WTC11 (cell line): ENCODE measurements at regions not wholly inside any gene's neighbourhood (a gene's known extent, or its start where the extent isn't known, plus 50 kb on each side); places are given as distances from the start of the nearest gene placed in this dataset.

Source experiments
- ATAC-seq: fragments of 200-7000 bp; cut with Tn5 transposase; 2 replicates; pipeline ENCODE4 v1.10.0; 2021; ENCODE audit warnings: mild to moderate bottlenecking, moderate library complexity
- CTCF ChIA-PET: fragments of 300-600 bp; sonication (Branson Sonifier 250); formaldehyde crosslinking; loops from one replicate; lab custom pipeline; 2021; ENCODE audit warnings: antibody characterized with exemption; lab: Charles Lee
- POLR2A ChIA-PET: fragments of 350-600 bp; sonication (Branson Sonifier 250); formaldehyde crosslinking; loops from one replicate; lab custom pipeline; 2021; ENCODE audit warnings: antibody characterized with exemption; lab: Charles Lee
- DNase-seq: peaks from one replicate; pipeline ENCODE4 v3.0.0; 2021; ENCODE audit warnings: low spot score
- H3K27ac Mint-ChIP-seq: 2 replicates; pipeline ENCODE4 v1.8.0; 2021; ENCODE audit warnings: mixed read lengths
- H3K27me3 Mint-ChIP-seq: 2 replicates; pipeline ENCODE4 v1.8.0; 2021; ENCODE audit warnings: low read depth, mild to moderate bottlenecking, moderate library complexity, mixed read lengths
- H3K36me3 Mint-ChIP-seq: 2 replicates; pipeline ENCODE4 v1.8.0; 2021; ENCODE audit warnings: mixed read lengths
- H3K4me1 Mint-ChIP-seq: 2 replicates; pipeline ENCODE4 v1.8.0; 2022; ENCODE audit warnings: mixed read lengths
- H3K4me3 Mint-ChIP-seq: 2 replicates; pipeline ENCODE4 v1.8.0; 2021; ENCODE audit warnings: mild to moderate bottlenecking, moderate library complexity, mixed read lengths
- H3K9me3 Mint-ChIP-seq: 2 replicates; pipeline ENCODE4 v1.8.0; 2021; ENCODE audit warnings: mixed read lengths
- ETV6 ChIP-seq: sonication (generic); formaldehyde crosslinking; IDR thresholded peaks from 2 replicates; pipeline ENCODE4 v1.8.1; 2022; ENCODE audit warnings: mild to moderate bottlenecking, missing genetic modification reagents
- FOXJ3 ChIP-seq: sonication (generic); formaldehyde crosslinking; IDR thresholded peaks from 2 replicates; pipeline ENCODE4 v1.9.0; 2021; ENCODE audit warnings: missing genetic modification reagents, mild to moderate bottlenecking, borderline replicate concordance
- NFE2L1 ChIP-seq: sonication (generic); formaldehyde crosslinking; IDR thresholded peaks from 2 replicates; pipeline ENCODE4 v1.8.1; 2023; ENCODE audit warnings: missing genetic modification reagents
- PRRX2 ChIP-seq: fragments of 250-450 bp; sonication (Bioruptor Pico); IDR thresholded peaks from 2 replicates; pipeline ENCODE4 v1.8.0; 2021; ENCODE audit warnings: mild to moderate bottlenecking
- RELA ChIP-seq: sonication (generic); formaldehyde crosslinking; IDR thresholded peaks from 2 replicates; pipeline ENCODE4 v1.8.1; 2022; ENCODE audit warnings: missing genetic modification reagents, mild to moderate bottlenecking, borderline replicate concordance
- SMAD4 ChIP-seq: sonication (generic); formaldehyde crosslinking; IDR thresholded peaks from 2 replicates; pipeline ENCODE4 v1.8.0; 2022; ENCODE audit warnings: mild to moderate bottlenecking, missing genetic modification reagents
- SOX15 ChIP-seq: fragments of 250-450 bp; sonication (Bioruptor Pico); IDR thresholded peaks from 2 replicates; pipeline ENCODE4 v1.9.0; 2021; ENCODE audit warnings: mild to moderate bottlenecking
- TCF7 ChIP-seq: sonication (generic); formaldehyde crosslinking; IDR thresholded peaks from 2 replicates; pipeline ENCODE4 v1.8.0; 2022; ENCODE audit warnings: mild to moderate bottlenecking, low read depth, missing genetic modification reagents, moderate library complexity
- ZNF121 ChIP-seq: sonication (generic); formaldehyde crosslinking; IDR thresholded peaks from 2 replicates; pipeline ENCODE4 v1.8.0; 2023; ENCODE audit warnings: missing genetic modification reagents
- ZNF263 ChIP-seq: sonication (generic); formaldehyde crosslinking; IDR thresholded peaks from 2 replicates; pipeline ENCODE4 v1.8.1; 2022; ENCODE audit warnings: low read depth, mild to moderate bottlenecking, moderate library complexity, missing genetic modification reagents
- ZNF416 ChIP-seq: fragments of 250-450 bp; sonication (Bioruptor Pico); IDR thresholded peaks from 2 replicates; pipeline ENCODE4 v1.9.0; 2021; ENCODE audit warnings: mild to moderate bottlenecking, inconsistent platforms
- ZNF671 ChIP-seq: fragments of 250-450 bp; sonication (Bioruptor Pico); IDR thresholded peaks from 2 replicates; pipeline ENCODE4 v1.8.0; 2021; ENCODE audit warnings: mild to moderate bottlenecking
- TF ChIP-seq, protein P1 (sequence below): sonication (generic); formaldehyde crosslinking; IDR thresholded peaks from 2 replicates; pipeline ENCODE4 v1.8.1; 2022; ENCODE audit warnings: mild to moderate bottlenecking, moderate library complexity, missing genetic modification reagents
- TF ChIP-seq, protein P2 (sequence below): fragments of 250-450 bp; sonication (Bioruptor Pico); IDR thresholded peaks from 2 replicates; pipeline ENCODE4 v1.8.0; 2021; ENCODE audit warnings: mild to moderate bottlenecking
- TF ChIP-seq, protein P3 (sequence below): fragments of 250-450 bp; sonication (Bioruptor Pico); IDR thresholded peaks from 2 replicates; pipeline ENCODE4 v1.9.0; 2021; ENCODE audit warnings: moderate library complexity, mild to moderate bottlenecking, inconsistent platforms, borderline replicate concordance
- TF ChIP-seq, protein P4 (sequence below): sonication (generic); formaldehyde crosslinking; conservative IDR thresholded peaks from 2 replicates; pipeline ENCODE4 v1.8.1; 2023; ENCODE audit warnings: mild to moderate bottlenecking, low read depth, missing genetic modification reagents, moderate library complexity
- TF ChIP-seq, protein P5 (sequence below): sonication (generic); formaldehyde crosslinking; conservative IDR thresholded peaks from 2 replicates; pipeline ENCODE4 v1.8.1; 2022; ENCODE audit warnings: mild to moderate bottlenecking, missing genetic modification reagents
- TF ChIP-seq, protein P6 (sequence below): sonication (generic); formaldehyde crosslinking; IDR thresholded peaks from 2 replicates; pipeline ENCODE4 v1.8.1; 2022; ENCODE audit warnings: low read depth, missing genetic modification reagents, borderline replicate concordance
- TF ChIP-seq, protein P7 (sequence below): sonication (generic); formaldehyde crosslinking; IDR thresholded peaks from 2 replicates; pipeline ENCODE4 v1.8.1; 2022; ENCODE audit warnings: missing genetic modification reagents, borderline replicate concordance

DNA sequence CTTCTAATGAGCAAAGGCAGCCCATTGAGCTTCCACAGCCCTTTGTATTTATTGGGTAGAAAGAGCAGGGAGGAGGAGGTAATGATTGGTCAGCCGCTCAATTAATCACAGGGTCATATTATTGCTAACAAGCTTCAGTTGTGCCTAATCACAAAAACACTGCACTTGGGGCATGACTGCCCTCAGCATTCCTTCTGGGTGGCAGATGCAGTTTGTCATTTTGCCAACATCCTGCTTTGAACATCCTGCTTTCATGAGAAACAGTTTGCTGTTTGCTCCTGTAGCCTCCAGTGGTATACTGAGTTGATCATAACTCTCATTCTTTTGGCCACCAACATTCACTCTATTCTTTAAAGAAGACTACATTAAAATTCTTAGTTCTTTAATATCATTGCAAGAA, 462.9 kb upstream of the MIS18BP1 start (continued):
- TF ChIP-seq, protein P1, sequence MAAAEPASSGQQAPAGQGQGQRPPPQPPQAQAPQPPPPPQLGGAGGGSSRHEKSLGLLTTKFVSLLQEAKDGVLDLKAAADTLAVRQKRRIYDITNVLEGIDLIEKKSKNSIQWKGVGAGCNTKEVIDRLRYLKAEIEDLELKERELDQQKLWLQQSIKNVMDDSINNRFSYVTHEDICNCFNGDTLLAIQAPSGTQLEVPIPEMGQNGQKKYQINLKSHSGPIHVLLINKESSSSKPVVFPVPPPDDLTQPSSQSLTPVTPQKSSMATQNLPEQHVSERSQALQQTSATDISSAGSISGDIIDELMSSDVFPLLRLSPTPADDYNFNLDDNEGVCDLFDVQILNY (CRISPR knock-in tag): no peak
- no peak for TF ChIP-seq FOXJ3 (CRISPR knock-in tag)
- no peak for TF ChIP-seq NFE2L1
- TF ChIP-seq RELA (CRISPR knock-in tag): no peak
- no peak for TF ChIP-seq ZNF416 (CRISPR knock-in tag)
- TF ChIP-seq, protein P2, sequence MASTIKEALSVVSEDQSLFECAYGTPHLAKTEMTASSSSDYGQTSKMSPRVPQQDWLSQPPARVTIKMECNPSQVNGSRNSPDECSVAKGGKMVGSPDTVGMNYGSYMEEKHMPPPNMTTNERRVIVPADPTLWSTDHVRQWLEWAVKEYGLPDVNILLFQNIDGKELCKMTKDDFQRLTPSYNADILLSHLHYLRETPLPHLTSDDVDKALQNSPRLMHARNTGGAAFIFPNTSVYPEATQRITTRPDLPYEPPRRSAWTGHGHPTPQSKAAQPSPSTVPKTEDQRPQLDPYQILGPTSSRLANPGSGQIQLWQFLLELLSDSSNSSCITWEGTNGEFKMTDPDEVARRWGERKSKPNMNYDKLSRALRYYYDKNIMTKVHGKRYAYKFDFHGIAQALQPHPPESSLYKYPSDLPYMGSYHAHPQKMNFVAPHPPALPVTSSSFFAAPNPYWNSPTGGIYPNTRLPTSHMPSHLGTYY: no peak
- TF ChIP-seq, protein P3, sequence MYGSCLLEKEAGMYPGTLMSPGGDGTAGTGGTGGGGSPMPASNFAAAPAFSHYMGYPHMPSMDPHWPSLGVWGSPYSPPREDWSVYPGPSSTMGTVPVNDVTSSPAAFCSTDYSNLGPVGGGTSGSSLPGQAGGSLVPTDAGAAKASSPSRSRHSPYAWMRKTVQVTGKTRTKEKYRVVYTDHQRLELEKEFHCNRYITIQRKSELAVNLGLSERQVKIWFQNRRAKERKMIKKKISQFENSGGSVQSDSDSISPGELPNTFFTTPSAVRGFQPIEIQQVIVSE (CRISPR knock-in tag): no peak
- no peak for TF ChIP-seq SOX15 (CRISPR knock-in tag)

DNA sequence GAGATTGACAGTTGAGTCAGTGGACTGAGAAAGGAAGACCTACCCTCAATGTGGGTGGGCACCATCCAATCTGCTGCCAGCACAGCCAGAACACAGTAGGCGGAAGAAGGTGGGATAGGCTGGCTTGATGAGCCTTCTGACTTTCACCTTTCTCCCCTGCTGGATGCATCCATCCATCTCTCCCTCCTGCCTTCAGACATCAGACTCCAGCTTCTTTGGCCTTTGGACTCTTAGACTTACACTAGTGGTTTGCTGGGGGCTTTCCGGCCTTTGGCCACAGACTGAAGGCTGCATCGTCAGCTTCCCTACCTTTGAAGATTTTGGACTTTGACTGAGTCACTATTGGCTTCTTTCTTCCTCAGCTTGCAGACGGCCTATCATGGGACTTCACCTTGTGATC, 456.5 kb upstream of the MIS18BP1 start:
- Mint-ChIP-seq H3K36me3 (peaks cover 3% of the 10 kb centered on the region; the same call in 1 of the 2 replicates), H3K4me3 (no peak overlapping the region), H3K9me3 (peaks cover 19% of the 10 kb centered on the region), H3K4me1 (peaks cover 3% of the 10 kb centered on the region; the same call in 1 of the 2 replicates)
- ChIA-PET POLR2A (no interaction called here), CTCF (no interaction called here)
- ATAC-seq (no peak), DNase-seq (no peak)
- TF ChIP-seq, protein P4, sequence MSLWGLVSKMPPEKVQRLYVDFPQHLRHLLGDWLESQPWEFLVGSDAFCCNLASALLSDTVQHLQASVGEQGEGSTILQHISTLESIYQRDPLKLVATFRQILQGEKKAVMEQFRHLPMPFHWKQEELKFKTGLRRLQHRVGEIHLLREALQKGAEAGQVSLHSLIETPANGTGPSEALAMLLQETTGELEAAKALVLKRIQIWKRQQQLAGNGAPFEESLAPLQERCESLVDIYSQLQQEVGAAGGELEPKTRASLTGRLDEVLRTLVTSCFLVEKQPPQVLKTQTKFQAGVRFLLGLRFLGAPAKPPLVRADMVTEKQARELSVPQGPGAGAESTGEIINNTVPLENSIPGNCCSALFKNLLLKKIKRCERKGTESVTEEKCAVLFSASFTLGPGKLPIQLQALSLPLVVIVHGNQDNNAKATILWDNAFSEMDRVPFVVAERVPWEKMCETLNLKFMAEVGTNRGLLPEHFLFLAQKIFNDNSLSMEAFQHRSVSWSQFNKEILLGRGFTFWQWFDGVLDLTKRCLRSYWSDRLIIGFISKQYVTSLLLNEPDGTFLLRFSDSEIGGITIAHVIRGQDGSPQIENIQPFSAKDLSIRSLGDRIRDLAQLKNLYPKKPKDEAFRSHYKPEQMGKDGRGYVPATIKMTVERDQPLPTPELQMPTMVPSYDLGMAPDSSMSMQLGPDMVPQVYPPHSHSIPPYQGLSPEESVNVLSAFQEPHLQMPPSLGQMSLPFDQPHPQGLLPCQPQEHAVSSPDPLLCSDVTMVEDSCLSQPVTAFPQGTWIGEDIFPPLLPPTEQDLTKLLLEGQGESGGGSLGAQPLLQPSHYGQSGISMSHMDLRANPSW: no peak
- no peak for TF ChIP-seq ZNF671 (CRISPR knock-in tag)
- TF ChIP-seq, protein P5, sequence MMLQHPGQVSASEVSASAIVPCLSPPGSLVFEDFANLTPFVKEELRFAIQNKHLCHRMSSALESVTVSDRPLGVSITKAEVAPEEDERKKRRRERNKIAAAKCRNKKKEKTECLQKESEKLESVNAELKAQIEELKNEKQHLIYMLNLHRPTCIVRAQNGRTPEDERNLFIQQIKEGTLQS: no peak
- TF ChIP-seq, protein P6, sequence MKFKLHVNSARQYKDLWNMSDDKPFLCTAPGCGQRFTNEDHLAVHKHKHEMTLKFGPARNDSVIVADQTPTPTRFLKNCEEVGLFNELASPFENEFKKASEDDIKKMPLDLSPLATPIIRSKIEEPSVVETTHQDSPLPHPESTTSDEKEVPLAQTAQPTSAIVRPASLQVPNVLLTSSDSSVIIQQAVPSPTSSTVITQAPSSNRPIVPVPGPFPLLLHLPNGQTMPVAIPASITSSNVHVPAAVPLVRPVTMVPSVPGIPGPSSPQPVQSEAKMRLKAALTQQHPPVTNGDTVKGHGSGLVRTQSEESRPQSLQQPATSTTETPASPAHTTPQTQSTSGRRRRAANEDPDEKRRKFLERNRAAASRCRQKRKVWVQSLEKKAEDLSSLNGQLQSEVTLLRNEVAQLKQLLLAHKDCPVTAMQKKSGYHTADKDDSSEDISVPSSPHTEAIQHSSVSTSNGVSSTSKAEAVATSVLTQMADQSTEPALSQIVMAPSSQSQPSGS (CRISPR knock-in tag): no peak
- TF ChIP-seq ZNF121 (CRISPR knock-in tag): no peak
- TF ChIP-seq, protein P7, sequence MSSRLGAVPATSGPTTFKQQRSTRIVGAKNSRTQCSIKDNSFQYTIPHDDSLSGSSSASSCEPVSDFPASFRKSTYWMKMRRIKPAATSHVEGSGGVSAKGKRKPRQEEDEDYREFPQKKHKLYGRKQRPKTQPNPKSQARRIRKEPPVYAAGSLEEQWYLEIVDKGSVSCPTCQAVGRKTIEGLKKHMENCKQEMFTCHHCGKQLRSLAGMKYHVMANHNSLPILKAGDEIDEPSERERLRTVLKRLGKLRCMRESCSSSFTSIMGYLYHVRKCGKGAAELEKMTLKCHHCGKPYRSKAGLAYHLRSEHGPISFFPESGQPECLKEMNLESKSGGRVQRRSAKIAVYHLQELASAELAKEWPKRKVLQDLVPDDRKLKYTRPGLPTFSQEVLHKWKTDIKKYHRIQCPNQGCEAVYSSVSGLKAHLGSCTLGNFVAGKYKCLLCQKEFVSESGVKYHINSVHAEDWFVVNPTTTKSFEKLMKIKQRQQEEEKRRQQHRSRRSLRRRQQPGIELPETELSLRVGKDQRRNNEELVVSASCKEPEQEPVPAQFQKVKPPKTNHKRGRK (CRISPR knock-in tag): no peak
- no peak for TF ChIP-seq PRRX2
- no peak for TF ChIP-seq TCF7 (CRISPR knock-in tag)
- TF ChIP-seq ETV6 (CRISPR knock-in tag): no peak
- no peak for TF ChIP-seq SMAD4
- TF ChIP-seq ZNF263 (CRISPR knock-in tag): no peak
- TF ChIP-seq, all 79 proteins: peak for 0
- H3K27me3 Mint-ChIP-seq: no peaks in the 10 kb centered on the region
- H3K27ac Mint-ChIP-seq: no peak overlapping the region
